ENCODE measurements at regions not wholly inside any gene's neighbourhood (a gene's known extent, or its start where the extent isn't known, plus 50 kb on each side); places are given as distances from the start of the nearest gene placed in this dataset.

GRCh38 chr18:45298986-45299385 is 316.3 kb upstream of the SLC14A2 start:
- TF ChIP-seq POLR2AphosphoS5 (IDR thresholded peaks at IDR 0.05; ENCODE audit: insufficient read depth, low read depth, low read length) (no peak), MYC (IDR thresholded peaks at IDR 0.05; ENCODE audit: low read depth, low read length) (no peak), CTCF (IDR thresholded peaks at IDR 0.05; ENCODE audit: extremely low read depth in 1 of 2, insufficient read depth in 1 of 2, low read depth in 1 of 2, low read length in 2 of 2) (no peak), MAX (IDR thresholded peaks at IDR 0.05; ENCODE audit: insufficient read depth, insufficient read length) (no peak)

All from endothelial cell of umbilical vein (primary cell).